ACHN (cell line): ENCODE measurements at regions not wholly inside any gene's neighbourhood (a gene's known extent, or its start where the extent isn't known, plus 50 kb on each side); places are given as distances from the start of the nearest gene placed in this dataset.
"Not testable (repeated sequence)": the region's sequence is repeated elsewhere in the genome, so short reads cannot be mapped to it uniquely, and the experiment has no call there.

Experiments used
- DNase-seq: peaks from one replicate; pipeline ENCODE4 v3.0.0-alpha.2; 2015
- in situ Hi-C: cut with HindIII; loops from 2 replicates; pipeline ENCODE4 v1.10.0; 2017; ENCODE audit warnings: low sequenced_read_pairs, low pct_ligation_motif_present, low pct_unique_long_range_greater_than_20kb

DNA sequence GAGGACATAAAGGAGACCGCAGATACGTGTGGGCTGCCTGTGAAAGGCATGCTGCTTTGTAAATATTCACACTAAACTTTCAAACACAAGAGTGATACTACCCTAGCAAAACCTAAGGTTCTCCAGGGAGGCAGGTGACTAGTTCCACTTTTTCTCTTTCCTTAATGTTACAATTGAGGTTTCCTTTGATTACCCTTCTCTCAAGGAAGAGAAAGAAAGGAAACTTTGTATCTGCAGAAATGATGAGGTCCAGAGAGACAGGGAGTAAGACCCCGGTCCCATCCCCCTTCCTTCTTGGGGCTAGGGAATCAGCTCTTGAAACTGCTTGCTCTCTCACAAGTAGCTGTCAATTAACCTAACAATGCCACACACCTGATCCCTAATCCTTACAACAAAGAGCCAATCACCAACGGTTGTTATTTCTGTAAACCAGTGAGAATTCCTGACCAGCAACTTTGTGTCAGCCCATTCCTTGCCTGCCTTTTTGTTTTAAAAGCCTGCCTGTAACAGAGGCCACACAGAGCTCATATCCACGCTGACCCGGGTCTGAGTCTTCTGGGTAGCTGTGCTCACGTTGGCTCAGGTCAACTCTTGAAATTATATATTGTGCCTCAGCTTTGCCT is 754.8 kb upstream of the FRG1 start:
- in situ Hi-C loops, result no loop called here
- DNase-seq, result no peak

GRCh38 chr4:189187531-189188052 is 753.1 kb upstream of the FRG1 start:
- no peak for DNase-seq
- in situ Hi-C loops, result no loop called here

- no peak for DNase-seq
- in situ Hi-C loops, result no loop called here
These were observed 742.0 kb upstream of the FRG1 start for GRCh38 chr4:189198624-189199023.

- DNase-seq, result no peak
- in situ Hi-C loops, result no loop called here
These were observed 740.3 kb upstream of the FRG1 start for GRCh38 chr4:189200353-189200752.

DNA sequence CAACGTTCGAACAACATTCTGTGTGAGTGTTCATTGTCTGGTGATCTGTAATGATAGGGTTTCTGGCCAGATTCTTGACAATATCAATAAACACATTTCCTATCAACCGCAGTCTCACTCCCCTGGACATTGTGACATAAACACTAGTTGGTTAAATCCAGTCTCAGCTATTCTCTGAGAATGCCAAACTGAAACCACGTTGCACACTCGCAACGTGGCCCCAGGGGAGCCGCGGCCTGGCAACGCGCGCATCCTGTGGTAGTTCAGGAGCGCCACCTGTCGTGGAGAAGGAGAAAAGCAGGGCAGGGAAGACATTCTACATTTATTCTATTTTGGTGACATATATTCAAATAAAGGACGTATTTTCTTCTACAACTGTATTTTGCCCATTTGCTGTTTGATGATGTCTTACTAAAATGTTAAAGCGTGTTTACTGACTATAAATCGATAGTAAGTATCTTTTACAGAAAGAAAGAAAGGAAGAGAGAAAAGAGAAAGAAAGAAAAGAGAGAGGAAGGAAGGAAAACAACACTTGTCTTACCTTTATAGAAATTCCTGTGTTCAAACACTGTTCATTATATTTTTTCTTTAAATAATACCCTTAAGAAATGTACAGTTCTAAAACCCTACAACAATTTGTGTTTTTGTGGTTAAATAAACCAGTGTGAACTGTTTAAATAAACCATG is 738.3 kb upstream of the FRG1 start:
- in situ Hi-C loops, result no loop called here
- peak; percentile 45 for DNase-seq

DNA sequence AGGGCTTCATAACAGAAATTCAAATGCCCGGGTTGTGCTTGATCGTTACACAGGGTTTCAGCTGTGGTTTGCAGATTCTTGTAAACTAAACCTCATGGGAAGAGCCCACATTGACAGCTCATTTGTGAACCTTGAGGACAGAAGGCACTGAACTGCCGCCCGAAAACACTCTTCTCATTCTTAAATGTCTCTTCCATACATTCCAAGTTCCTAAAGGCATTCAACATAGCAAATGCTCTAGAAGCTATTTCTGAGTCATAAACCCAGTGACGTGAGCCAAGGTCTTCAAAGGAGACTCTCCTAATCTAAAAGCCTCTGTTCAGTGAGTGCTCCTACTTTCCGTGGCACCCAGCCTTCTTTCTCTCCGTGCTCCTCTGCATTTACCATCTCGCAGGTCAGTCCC is 737.8 kb upstream of the FRG1 start:
- in situ Hi-C loops, result no loop called here

DNA sequence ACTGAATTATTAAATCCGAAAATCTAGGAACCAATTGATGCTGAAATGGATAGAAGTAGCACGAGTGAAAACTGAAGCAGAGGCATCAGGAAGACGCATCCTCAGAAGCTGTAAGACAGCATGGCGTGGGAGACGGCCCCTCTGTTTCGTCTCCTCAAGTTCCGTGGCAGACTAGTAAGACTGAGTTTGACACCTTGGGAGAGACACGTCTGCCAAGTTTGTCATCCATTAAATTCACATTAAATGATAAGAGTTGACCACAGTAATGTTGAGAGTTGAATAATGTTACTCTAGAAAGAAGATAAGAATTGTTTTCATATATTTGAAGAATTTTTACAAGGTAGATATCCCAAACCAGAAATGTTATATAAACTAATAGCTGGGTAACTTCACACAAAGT is 736.1 kb upstream of the FRG1 start:
- in situ Hi-C loops, result no loop called here
- no peak for DNase-seq

More for the DNA sequence above, 737.8 kb upstream of the FRG1 start:
- no peak for DNase-seq

DNA sequence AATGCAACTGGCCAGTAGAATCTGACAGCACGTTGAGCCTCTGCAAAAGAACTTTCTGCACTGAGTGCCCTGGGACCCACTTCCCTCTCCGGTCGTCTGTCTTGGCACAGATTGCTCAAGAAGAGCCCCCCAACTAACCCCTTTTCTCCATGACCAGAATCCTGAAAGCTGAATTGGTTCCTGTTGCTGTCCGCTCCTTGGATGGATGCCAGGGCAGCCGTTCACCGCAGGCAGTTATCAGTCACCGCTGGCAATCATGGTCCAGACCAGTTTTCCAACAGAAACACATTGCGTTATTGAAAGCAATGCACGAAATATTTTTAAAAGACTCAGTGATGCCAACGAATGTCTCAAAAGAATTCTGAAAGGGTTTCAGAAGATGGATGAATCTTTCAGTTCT is 733.7 kb upstream of the FRG1 start:
- DNase-seq, result no peak

GRCh38 chr4:189207872-189208271 is 732.8 kb upstream of the FRG1 start:
- no peak for DNase-seq
- in situ Hi-C loops, result no loop called here

More for the DNA sequence above, 733.7 kb upstream of the FRG1 start:
- in situ Hi-C loops, result no loop called here

DNA sequence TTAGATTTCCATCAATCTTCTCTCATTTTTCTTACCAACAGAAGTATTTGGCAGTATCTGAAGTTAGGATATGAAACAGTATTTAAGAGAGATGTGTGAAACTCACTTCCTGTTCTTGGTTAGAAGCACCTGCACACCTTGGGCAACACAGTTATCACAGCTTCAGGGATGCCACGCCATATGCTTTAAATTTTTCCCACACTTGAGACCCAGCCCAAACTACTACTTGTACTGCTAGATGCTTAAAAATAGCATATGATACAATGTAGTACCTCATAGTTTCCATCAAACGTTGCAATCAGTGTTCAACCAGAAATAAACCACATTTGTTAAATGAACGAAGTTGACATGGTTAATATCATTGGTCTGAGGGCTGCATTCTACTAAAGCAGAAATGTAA is 725.1 kb upstream of the FRG1 start:
- in situ Hi-C loops, result no loop called here
- DNase-seq, result no peak

GRCh38 chr4:189221691-189222090 is 719.0 kb upstream of the FRG1 start:
- in situ Hi-C loops, result no loop called here
- no peak for DNase-seq

GRCh38 chr4:189228726-189229125 is 711.9 kb upstream of the FRG1 start:
- in situ Hi-C loops, result no loop called here
- no peak for DNase-seq

GRCh38 chr4:189232274-189232673 is 708.4 kb upstream of the FRG1 start:
- in situ Hi-C loops, result no loop called here
- no peak for DNase-seq

GRCh38 chr4:189233754-189234153 is 706.9 kb upstream of the FRG1 start:
- DNase-seq, in situ Hi-C loops: not testable (repeated sequence)

DNA sequence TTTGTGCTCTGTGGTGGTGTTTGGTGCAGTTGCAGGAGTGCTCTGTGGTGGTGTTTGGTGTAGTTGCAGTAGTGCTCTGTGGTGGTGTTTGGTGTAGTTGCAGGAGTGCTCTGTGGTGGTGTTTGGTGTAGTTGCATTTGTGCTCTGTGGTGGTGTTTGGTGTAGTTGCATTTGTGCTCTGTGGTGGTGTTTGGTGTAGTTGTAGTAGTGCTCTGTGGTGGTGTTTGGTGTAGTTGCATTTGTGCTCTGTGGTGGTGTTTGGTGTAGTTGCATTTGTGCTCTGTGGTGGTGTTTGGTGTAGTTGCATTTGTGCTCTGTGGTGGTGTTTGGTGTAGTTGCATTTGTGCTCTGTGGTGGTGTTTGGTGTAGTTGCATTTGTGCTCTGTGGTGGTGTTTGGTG is 705.7 kb upstream of the FRG1 start:
- in situ Hi-C loops, DNase-seq: not testable (repeated sequence)

DNA sequence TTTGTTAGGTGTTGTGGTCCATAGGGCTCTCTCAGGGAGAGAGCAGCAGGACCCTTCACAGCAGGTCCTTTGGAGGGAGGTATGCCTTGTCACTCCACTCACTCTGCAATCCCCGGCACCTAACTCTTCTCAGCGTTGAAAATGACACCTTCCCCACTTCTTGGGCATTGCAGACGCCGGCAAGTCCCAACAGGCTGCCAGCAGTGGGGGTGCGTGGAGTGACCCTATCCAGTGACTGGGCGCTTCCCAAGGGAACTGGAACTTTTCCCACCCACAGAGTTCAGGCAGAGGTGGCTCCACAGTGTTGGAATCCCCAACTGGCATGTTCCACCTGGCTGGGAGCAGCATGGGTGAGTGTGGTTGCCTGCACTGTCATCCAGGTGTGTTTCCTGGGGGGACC is 705.1 kb upstream of the FRG1 start:
- in situ Hi-C loops, result no loop called here
- DNase-seq, result no peak

- DNase-seq, in situ Hi-C loops: not testable (repeated sequence)
These were observed 704.4 kb upstream of the FRG1 start for GRCh38 chr4:189236321-189236720.

GRCh38 chr4:189237340-189237739 is 703.3 kb upstream of the FRG1 start:
- no peak for DNase-seq
- in situ Hi-C loops, result no loop called here

DNA sequence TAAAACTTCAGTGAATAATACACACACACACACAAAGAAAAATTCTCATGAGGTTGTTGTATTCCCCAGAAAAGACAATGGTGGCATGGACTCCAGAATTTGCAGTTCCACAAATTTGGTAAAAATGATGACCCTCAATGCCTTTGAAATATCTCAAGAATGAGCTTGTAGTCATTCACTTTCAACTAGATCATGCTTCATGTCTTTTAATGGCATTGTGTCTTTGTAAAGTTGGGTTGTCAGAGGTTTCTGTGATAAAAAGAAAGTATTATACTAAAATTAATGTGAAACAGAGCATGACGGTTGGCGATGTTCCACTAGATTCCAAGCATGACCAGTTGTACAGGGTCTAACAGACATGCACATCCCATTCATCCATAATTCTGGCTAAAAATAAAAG is 685.0 kb upstream of the FRG1 start:
- in situ Hi-C loops, result no loop called here
- DNase-seq, result no peak

GRCh38 chr4:189261475-189261874 is 679.2 kb upstream of the FRG1 start:
- DNase-seq, result no peak
- in situ Hi-C loops, result no loop called here
